Endothelial cell of umbilical vein (primary cell): ENCODE measurements at regions not wholly inside any gene's neighbourhood (a gene's known extent, or its start where the extent isn't known, plus 50 kb on each side); places are given as distances from the start of the nearest gene placed in this dataset.

Experiments used
- BruUV-seq: library from RNA; stranded (reverse); fragments of 400-500 nt; replicated peaks from 2 replicates; lab custom pipeline; 2021; lab: Mats Ljungman, UMichigan
- CTCF ChIA-PET: fragments of 300-600, 350-600 bp; sonication (Branson Sonifier 250); formaldehyde crosslinking; loops from one replicate; lab custom pipeline; 2021; ENCODE audit warnings: antibody characterized with exemption, inconsistent platforms; lab: Charles Lee
- POLR2A ChIA-PET: fragments of 300-600, 350-600 bp; sonication (Branson Sonifier 250); formaldehyde crosslinking; loops from one replicate; lab custom pipeline; 2021; ENCODE audit warnings: antibody characterized with exemption, inconsistent platforms; lab: Charles Lee
- DNase-seq: peaks from one replicate; pipeline ENCODE4 v3.0.0-alpha.2; 2011; ENCODE audit warnings: low read depth, low spot score
- FAIRE-seq: peaks from 2 replicates; lab custom pipeline; 2011; peaks lifted over from hg19 to GRCh38; lab: Jason Lieb, UNC
- H2AFZ ChIP-seq: 2 replicates; pipeline ENCODE4 v1.6.0; 2012; ENCODE audit warnings: low read depth, low read length, control low read depth, inconsistent platforms
- H3K27ac ChIP-seq: 2 replicates; pipeline ENCODE4 v1.5.1; 2011; ENCODE audit warnings: low read depth, mild to moderate bottlenecking, control low read depth, low read length, moderate library complexity; ENCODE audit not compliant: insufficient read depth
- H3K27me3 ChIP-seq, 2 experiments: 2 replicates each; pipeline versions ENCODE4 v1.6.0 to v1.6.1; 2011; ENCODE audit warnings: low read length in 2 of 2, mixed read lengths in 1 of 2; ENCODE audit not compliant: control insufficient read depth in 2 of 2, insufficient read depth in 2 of 2
- H3K36me3 ChIP-seq, 2 experiments: 2 replicates in 1 of 2; 3 replicates in 1 of 2; pipeline ENCODE4 v1.5.1; 2011; ENCODE audit warnings: low read length in 2 of 2, mild to moderate bottlenecking in 1 of 2, moderate library complexity in 1 of 2; ENCODE audit not compliant: control insufficient read depth in 2 of 2, insufficient read depth in 2 of 2; ENCODE audit errors: extremely low read depth in 1 of 2
- H3K4me1 ChIP-seq: 3 replicates; pipeline ENCODE4 v1.5.1; 2011; ENCODE audit warnings: mild to moderate bottlenecking, low read length; ENCODE audit not compliant: control insufficient read depth, insufficient read depth; ENCODE audit errors: extremely low read depth
- H3K4me2 ChIP-seq: 2 replicates; pipeline ENCODE4 v1.6.1; 2011; ENCODE audit warnings: low read length, control low read depth, mixed read lengths; ENCODE audit not compliant: insufficient read depth
- H3K4me3 ChIP-seq, 3 experiments: fragments of 200-600 bp in 1 of 3; sonication (generic), shearing (Covaris generic) in 1 of 3; replicated peaks in 1 of 3; 2 replicates each; pipeline ENCODE4 v1.5.1; 2011 to 2016; ENCODE audit warnings: control low read depth in 3 of 3, low read length in 3 of 3, mild to moderate bottlenecking in 2 of 3, inconsistent platforms in 1 of 3, low read depth in 1 of 3, moderate library complexity in 1 of 3; ENCODE audit not compliant: insufficient read depth in 1 of 3
- H3K79me2 ChIP-seq: 2 replicates; pipeline ENCODE4 v1.6.0; 2012; ENCODE audit warnings: low read length, inconsistent platforms; ENCODE audit not compliant: control insufficient read depth, insufficient read depth
- H3K9ac ChIP-seq: replicated peaks from 2 replicates; pipeline ENCODE3; 2011; ENCODE audit warnings: low read length, control low read depth; ENCODE audit not compliant: insufficient read depth; ENCODE audit errors: extremely low read depth
- H3K9me1 ChIP-seq: replicated peaks from 3 replicates; pipeline ENCODE4 v1.6.0; 2011; ENCODE audit warnings: mild to moderate bottlenecking, low read length; ENCODE audit not compliant: control insufficient read depth, insufficient read depth; ENCODE audit errors: extremely low read depth
- H3K9me3 ChIP-seq: replicated peaks from 2 replicates; pipeline ENCODE4 v1.5.1; 2012; ENCODE audit warnings: low read length, inconsistent platforms; ENCODE audit not compliant: control insufficient read depth, insufficient read depth
- H4K20me1 ChIP-seq: replicated peaks from 2 replicates; pipeline ENCODE3; 2011; ENCODE audit warnings: mild to moderate bottlenecking, low read length; ENCODE audit not compliant: control insufficient read depth, insufficient read depth; ENCODE audit errors: extremely low read depth
- CTCF ChIP-seq, 2 donors: IDR thresholded peaks; 1 replicate in 1 of 2; 2 replicates in 1 of 2; pipeline ENCODE4 v1.5.1; 2011; ENCODE audit warnings: low read length in 2 of 2, mild to moderate bottlenecking in 2 of 2, moderate library complexity in 2 of 2, control low read depth in 1 of 2, inconsistent platforms in 1 of 2, low read depth in 1 of 2; ENCODE audit not compliant: insufficient read depth in 1 of 2; ENCODE audit errors: extremely low read depth in 1 of 2
- EZH2 ChIP-seq: IDR thresholded peaks from 2 replicates; pipeline ENCODE4 v1.6.1; 2012; ENCODE audit warnings: borderline replicate concordance, low read depth, mild to moderate bottlenecking, moderate library complexity, low read length, inconsistent platforms; ENCODE audit not compliant: severe bottlenecking
- FOS ChIP-seq: IDR thresholded peaks from 2 replicates; pipeline ENCODE4 v1.6.1; 2011; ENCODE audit warnings: mild to moderate bottlenecking, low read length, moderate library complexity, borderline replicate concordance; ENCODE audit not compliant: insufficient read depth
- GATA2 ChIP-seq: IDR thresholded peaks from 2 replicates; pipeline ENCODE4 v1.7.0; 2011; ENCODE audit warnings: low read depth, mild to moderate bottlenecking, moderate library complexity, mixed read lengths, low read length; ENCODE audit not compliant: insufficient read length, insufficient read depth
- JUN ChIP-seq: IDR thresholded peaks from 2 replicates; pipeline ENCODE4 v1.6.1; 2011; ENCODE audit warnings: borderline replicate concordance, low read depth; ENCODE audit not compliant: insufficient read length, insufficient read depth
- MYC ChIP-seq: IDR thresholded peaks from one replicate; pipeline ENCODE4 v1.6.1; 2011; ENCODE audit warnings: mild to moderate bottlenecking, low read depth, low read length
- POLR2A ChIP-seq: IDR thresholded peaks from 2 replicates; pipeline ENCODE4 v1.6.1; 2012; ENCODE audit warnings: low read depth, mild to moderate bottlenecking, control low read depth, low read length
- POLR2AphosphoS5 ChIP-seq: IDR thresholded peaks from 2 replicates; pipeline ENCODE4 v1.6.1; 2012; ENCODE audit warnings: low read depth, mild to moderate bottlenecking, control low read depth, low read length, moderate library complexity; ENCODE audit not compliant: insufficient read depth
- dilution Hi-C: fragments of 300-500 bp; cut with MboI; formaldehyde crosslinking; loops from one replicate; pipeline ENCODE4 v1.15.0; 2019; ENCODE audit warnings: low sequenced_read_pairs; ENCODE audit not compliant: extremely low pct_ligation_motif_present
- intact Hi-C: fragments of 100-400 bp; cut with micrococcal nuclease; formaldehyde crosslinking; loops from one replicate; pipeline ENCODE4 v1.10.0; 2022
- TF ChIP-seq, protein P1 (sequence below): IDR thresholded peaks from 2 replicates; pipeline ENCODE4 v1.6.1; 2011; ENCODE audit not compliant: insufficient read depth, insufficient read length

DNA sequence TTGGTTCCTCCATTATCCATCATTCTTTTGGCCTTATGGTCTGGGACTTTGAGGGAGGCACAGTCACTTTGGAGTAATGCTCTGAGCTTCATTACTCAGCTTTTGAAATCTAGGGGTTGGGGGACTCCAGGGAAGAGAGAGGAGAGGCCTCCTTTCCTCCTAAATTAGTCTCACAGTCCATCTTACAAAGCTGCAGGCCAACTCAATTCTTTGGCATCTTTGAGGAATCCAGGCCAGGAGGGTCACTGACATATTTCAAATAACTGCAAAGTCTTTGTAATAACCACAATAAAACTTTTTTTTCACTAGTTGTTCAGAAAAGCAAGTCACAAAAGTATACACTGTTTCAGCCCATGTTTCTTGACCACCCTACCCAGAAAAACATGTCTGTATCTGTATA, 73.3 kb upstream of the FAR1 start:
- Histone ChIP-seq H3K27ac (no peak overlapping the region), H3K4me1 (no peaks in the 10 kb centered on the region), H3K4me3 (no peak overlapping the region), H3K9me3 (no peaks in the 10 kb centered on the region), H3K36me3 (no peaks in the 10 kb centered on the region), H3K4me2 (no peak overlapping the region), H3K79me2 (no peaks in the 10 kb centered on the region), H3K27me3 (no peaks in the 10 kb centered on the region), H2AFZ (no peak overlapping the region), H3K9me1 (no peaks in the 10 kb centered on the region), H3K9ac (no peak overlapping the region), H4K20me1 (no peaks in the 10 kb centered on the region)
- FAIRE-seq = no peak
- dilution Hi-C loops = no loop called here
- no TSS peak for BruUV-seq
- CTCF ChIA-PET = no interaction called here
- TF ChIP-seq EZH2 (no peak), JUN (no peak), MYC (no peak), FOS (no peak), POLR2AphosphoS5 (no peak), CTCF (IDR thresholded peaks at IDR 0.05; ENCODE audit: extremely low read depth in 1 of 2, insufficient read depth in 1 of 2, low read depth in 1 of 2, low read length in 2 of 2) (no peak), GATA2 (no peak), POLR2A (no peak)
- TF ChIP-seq, protein P1, sequence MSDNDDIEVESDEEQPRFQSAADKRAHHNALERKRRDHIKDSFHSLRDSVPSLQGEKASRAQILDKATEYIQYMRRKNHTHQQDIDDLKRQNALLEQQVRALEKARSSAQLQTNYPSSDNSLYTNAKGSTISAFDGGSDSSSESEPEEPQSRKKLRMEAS = no peak
- intact Hi-C loops = no loop called here
- DNase-seq = no peak
- POLR2A ChIA-PET = no interaction called here
